ENCODE measurements at regions not wholly inside any gene's neighbourhood (a gene's known extent, or its start where the extent isn't known, plus 50 kb on each side); places are given as distances from the start of the nearest gene placed in this dataset.

DNA sequence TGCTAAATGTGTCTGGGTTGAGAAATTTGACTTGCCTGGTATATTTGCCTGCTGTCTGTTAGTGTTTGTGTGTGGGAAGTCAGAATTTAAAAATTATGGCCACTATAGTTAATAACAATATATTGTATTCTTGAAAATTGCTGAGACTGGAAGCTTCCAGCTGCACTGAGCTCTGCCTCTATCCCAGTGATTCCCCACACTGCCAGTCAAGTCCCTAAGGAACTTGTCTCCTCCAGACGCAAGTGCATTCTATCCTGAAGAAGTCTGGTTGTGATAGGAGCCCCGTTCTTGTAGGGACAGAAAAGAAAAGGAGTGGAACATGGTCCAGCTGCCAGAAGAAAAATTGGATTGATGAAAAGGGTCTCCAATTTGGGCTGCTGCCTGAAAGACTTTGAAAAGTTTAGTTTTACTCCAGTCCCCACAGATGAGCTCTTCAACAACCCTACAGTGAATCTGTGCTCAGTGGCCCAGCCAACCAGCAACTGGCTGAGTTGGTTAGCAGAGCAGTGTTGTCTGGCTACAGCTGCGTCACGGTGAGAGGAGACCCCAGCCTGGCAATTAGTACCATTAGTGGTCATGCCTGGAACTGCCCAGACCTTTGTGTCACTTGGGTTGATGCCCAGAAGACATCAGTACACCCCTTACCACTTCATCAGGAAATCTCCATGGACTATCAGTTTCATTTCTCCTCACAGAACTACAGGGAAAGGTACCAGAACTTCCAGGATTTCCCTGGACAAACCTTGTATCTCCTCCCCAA is 183.1 kb upstream of the MCHR2 start:
- no peak overlapping the region for H3K27ac ChIP-seq
- no peak for TF ChIP-seq CTCF (conservative IDR thresholded peaks at IDR 0.05)

- no peak overlapping the region for H3K27ac ChIP-seq
- TF ChIP-seq CTCF (conservative IDR thresholded peaks at IDR 0.05) = peak; percentile 45
Measured at GRCh38 chr6:100176311-100176950, 182.4 kb upstream of the MCHR2 start.

- TF ChIP-seq CTCF (conservative IDR thresholded peaks at IDR 0.05) = no peak
- no peak overlapping the region for H3K27ac ChIP-seq
Measured at GRCh38 chr6:100175814-100176310, 181.8 kb upstream of the MCHR2 start.

GRCh38 chr6:100173211-100173610 is 179.2 kb upstream of the MCHR2 start:
- TF ChIP-seq CTCF (conservative IDR thresholded peaks at IDR 0.05) = no peak
- no peak overlapping the region for H3K27ac ChIP-seq

DNA sequence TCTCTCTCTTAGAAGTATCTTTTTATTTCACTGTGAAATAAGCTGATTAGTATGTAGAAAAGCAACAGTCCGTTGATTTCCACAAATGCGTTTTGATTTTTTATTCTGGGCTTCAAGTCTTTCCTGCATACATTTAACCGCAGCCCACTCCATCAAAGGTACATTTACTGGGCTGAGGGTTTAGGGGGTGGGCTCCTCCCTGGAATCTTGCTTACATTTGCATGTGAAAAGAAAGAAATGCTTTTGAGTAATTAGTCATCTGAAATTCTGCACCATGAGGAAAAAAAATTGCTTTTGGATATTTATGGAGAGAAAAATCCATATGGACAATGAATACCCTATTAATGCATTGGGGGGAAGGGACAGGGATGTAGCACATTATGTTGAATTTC is 178.3 kb upstream of the MCHR2 start:
- TF ChIP-seq CTCF (conservative IDR thresholded peaks at IDR 0.05) = no peak
- H3K27ac ChIP-seq = no peak overlapping the region

DNA sequence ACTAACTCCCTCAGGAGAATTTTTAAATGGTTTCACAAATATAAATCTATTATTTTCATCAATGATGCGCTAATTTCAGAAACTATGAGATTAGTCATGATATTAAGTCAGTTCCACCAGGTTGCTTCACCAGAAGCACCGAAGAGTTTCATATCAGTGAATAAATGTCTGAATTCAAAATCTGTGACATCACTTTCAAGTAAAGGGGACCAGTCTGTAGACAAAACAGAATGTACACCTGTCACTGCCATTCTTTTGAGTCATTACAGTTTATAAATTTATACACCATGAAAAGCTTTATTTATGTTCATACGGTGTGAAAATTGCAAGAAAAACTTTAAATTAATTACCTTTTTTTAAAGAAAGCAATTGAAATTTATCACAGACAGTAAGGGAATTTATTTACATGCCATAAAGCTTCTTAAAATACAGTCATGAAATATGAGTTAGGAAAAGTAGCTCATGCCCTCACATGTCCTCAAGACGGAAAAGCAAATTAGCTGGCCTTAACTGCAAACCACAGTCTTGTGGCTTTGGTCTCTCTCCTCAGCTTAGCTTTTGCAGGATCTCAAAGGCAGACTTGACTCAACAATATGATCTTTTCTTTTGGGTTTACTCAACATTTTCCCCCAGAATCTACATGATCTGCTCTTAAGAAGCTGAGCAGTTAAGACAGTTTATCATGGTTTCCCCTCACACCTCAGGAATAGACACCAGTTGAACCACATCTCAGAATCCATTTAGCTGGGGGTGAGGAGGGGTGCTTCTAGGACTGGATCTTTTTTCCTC is 177.7 kb upstream of the MCHR2 start:
- no peak for TF ChIP-seq CTCF (conservative IDR thresholded peaks at IDR 0.05)
- H3K27ac ChIP-seq = no peak overlapping the region

GRCh38 chr6:100168148-100168547 is 174.1 kb upstream of the MCHR2 start:
- TF ChIP-seq CTCF (conservative IDR thresholded peaks at IDR 0.05) = no peak
- no peak overlapping the region for H3K27ac ChIP-seq

Measured in VCaP (cell line).